ENCODE measurements at regions not wholly inside any gene's neighbourhood (a gene's known extent, or its start where the extent isn't known, plus 50 kb on each side); places are given as distances from the start of the nearest gene placed in this dataset.

DNA sequence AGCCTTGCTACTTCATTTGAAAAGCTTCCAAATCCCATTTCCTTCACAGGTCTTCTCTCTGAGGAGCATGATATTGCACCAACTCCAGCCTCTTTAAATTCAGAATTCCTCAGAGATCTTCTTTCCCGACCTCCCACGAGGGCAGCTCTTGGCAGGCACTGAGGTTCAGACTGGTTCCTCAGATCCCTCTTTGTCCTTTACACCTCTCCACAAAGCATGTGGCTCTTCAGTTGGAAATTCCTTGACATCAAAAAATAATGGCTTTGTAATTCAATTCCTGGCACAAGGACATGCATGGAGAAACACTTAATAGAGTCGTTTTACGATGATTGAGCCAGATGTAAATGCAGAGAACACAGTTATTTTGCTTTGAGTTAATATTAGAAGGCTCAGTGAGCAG, 63.2 kb upstream of the TMX1 start:
- TF ChIP-seq POLR2AphosphoS5 (IDR thresholded peaks at IDR 0.05; ENCODE audit: borderline replicate concordance, low read depth, low read length) (no peak), EZH2 (IDR thresholded peaks at IDR 0.05) (no peak)
